Mucosa of descending colon (tissue), 3 donors: ENCODE measurements at regions not wholly inside any gene's neighbourhood (a gene's known extent, or its start where the extent isn't known, plus 50 kb on each side); places are given as distances from the start of the nearest gene placed in this dataset.

Experiments
- ATAC-seq: fragments of 200-7000 bp; cut with Tn5 transposase; one replicate; pipeline ENCODE4 v1.9.1; 2020; ENCODE audit warnings: mild to moderate bottlenecking, moderate library complexity
- DNase-seq, 3 donors: peaks; one replicate each; pipeline ENCODE4 v3.0.0-alpha.2; 2020
- H3K36me3 ChIP-seq: fragments of 200-600 bp; one replicate; pipeline ENCODE4 v1.8.0; 2021; ENCODE audit warnings: low read depth, mild to moderate bottlenecking
- H3K4me1 ChIP-seq: fragments of 200-600 bp; one replicate; pipeline ENCODE4 v1.8.0; 2021; ENCODE audit warnings: low read depth, mild to moderate bottlenecking
- H3K4me3 ChIP-seq: fragments of 200-600 bp; one replicate; pipeline ENCODE4 v1.8.0; 2021; ENCODE audit warnings: mild to moderate bottlenecking
- H3K9me3 ChIP-seq: fragments of 200-600 bp; one replicate; pipeline ENCODE4 v1.8.0; 2021; ENCODE audit warnings: mild to moderate bottlenecking
- intact Hi-C, 2 donors: fragments of 100-400 bp; cut with DNase I in 1 of 2; cut with micrococcal nuclease in 1 of 2; formaldehyde crosslinking; loops; one replicate each; pipeline versions ENCODE4 v1.11.0 to v1.11.1; 2022; cut with DNase I, micrococcal nuclease
- TF ChIP-seq, protein P1 (sequence below): fragments of 200-600 bp; IDR thresholded peaks from one replicate; pipeline ENCODE4 v1.8.0; 2022; ENCODE audit warnings: antibody characterized with exemption, mild to moderate bottlenecking
- donor health status: DM: no; HTN: no; CAD: no; lungs with moderate emphysema.
- donor health status: DM: no; HTN: no; CAD: no.
- donor health status: DM: no; HTN: yes; CAD: no.

DNA sequence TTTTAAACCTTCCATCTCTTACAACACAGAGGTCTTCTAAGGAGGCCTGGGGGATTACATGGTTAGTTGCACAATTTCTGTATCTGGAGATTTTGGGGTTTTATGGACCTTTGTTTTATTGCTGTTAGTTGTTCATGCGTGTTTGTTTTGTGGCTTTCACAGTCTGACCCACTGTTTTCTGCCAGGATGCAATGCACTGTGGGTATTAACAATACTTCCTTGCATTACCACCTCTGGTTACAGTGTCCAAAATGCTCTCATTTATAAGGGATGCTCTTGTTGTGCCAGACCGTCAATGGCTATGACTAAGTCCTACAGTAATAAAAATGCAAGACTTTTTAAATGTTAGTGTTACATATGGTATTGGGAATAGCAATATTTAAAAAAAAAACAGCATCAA, 730.2 kb downstream of the KCTD8 start:
- ATAC-seq (no peak), DNase-seq (no peak)
- TF ChIP-seq, protein P1, sequence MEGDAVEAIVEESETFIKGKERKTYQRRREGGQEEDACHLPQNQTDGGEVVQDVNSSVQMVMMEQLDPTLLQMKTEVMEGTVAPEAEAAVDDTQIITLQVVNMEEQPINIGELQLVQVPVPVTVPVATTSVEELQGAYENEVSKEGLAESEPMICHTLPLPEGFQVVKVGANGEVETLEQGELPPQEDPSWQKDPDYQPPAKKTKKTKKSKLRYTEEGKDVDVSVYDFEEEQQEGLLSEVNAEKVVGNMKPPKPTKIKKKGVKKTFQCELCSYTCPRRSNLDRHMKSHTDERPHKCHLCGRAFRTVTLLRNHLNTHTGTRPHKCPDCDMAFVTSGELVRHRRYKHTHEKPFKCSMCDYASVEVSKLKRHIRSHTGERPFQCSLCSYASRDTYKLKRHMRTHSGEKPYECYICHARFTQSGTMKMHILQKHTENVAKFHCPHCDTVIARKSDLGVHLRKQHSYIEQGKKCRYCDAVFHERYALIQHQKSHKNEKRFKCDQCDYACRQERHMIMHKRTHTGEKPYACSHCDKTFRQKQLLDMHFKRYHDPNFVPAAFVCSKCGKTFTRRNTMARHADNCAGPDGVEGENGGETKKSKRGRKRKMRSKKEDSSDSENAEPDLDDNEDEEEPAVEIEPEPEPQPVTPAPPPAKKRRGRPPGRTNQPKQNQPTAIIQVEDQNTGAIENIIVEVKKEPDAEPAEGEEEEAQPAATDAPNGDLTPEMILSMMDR: no peak
- Histone ChIP-seq H3K4me3 (no peak overlapping the region), H3K9me3 (peaks cover 18% of the 10 kb centered on the region), H3K4me1 (no peaks in the 10 kb centered on the region), H3K36me3 (no peaks in the 10 kb centered on the region)
- intact Hi-C loops: no loop called here

DNA sequence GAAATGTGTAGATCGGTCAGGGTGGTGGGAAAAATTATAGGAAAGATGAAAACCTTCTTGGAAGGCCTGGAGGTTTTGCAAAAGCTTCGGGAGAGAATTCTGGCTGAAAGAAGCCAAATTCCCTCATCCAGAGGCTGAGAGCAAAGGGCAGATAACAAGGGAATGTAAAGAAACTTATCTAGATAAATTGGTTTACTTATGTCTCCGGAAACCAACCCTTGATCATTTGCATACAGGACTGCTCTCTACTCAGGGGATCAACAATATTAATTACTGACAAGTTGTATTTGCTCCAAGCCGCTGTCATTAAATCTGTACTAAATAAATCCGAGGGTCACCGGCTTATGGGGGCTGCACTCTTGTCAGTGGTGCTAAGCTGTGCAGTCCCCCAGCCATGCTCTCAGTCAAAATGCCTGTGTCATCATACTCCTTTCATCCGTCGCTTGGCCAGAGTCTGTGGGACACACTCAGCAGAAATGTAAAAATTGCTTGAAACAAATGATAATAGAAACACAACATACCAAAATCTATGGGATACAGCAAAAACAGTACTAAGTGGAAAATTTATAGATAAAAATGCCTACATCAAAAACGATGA, 715.7 kb downstream of the KCTD8 start:
- H3K4me3 ChIP-seq: no peak overlapping the region
- peaks cover 29% of the 10 kb centered on the region for H3K9me3 ChIP-seq
- no peaks in the 10 kb centered on the region for H3K4me1 ChIP-seq
- TF ChIP-seq, protein P1: no peak
- intact Hi-C loops: no loop called here
- DNase-seq: no peak
- no peaks in the 10 kb centered on the region for H3K36me3 ChIP-seq
- ATAC-seq: no peak

DNA sequence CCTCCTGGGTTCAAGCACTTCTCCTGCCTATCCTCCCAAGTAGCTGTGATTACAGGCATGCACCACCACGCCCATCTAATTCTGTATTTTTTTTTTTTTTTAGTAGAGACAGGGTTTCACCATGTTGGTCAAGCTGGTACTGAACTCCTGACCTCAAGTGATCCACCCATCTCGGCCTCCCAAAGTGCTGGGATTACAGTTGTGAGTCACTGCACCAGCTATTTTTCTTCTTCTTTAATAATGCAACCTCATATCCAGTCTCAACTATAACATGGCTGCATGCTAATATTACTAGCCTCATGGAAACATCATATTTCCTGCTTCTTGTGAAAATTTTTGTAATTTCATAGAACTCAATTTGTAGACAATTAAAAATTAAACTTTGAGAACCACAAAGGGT, 706.5 kb downstream of the KCTD8 start:
- ATAC-seq: no peak
- no peak for DNase-seq
- no peaks in the 10 kb centered on the region for H3K36me3 ChIP-seq
- intact Hi-C loops: no loop called here
- TF ChIP-seq, protein P1: no peak
- no peak overlapping the region for H3K4me3 ChIP-seq
- H3K4me1 ChIP-seq: no peaks in the 10 kb centered on the region
- H3K9me3 ChIP-seq: peaks cover 10% of the 10 kb centered on the region

DNA sequence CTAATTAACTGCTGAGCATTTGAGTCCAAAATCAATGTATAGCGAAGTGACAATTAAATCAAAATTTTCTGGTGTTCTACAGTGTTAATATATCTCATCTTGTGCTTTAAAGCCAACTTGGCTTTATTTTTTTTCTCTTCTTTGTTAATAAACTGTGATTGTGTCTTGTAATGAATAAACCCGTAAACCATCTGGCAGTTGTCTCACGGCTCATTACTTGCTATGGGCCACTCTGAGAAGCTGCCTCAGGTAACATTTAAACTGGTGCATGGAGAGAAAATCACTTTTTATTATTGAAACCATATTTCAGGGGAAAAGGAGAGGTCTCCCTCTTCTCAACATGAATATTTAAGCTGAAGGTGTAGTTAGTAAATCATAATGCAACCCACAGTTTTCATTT, 694.0 kb downstream of the KCTD8 start:
- ATAC-seq (no peak), DNase-seq (no peak)
- intact Hi-C loops: no loop called here
- TF ChIP-seq, protein P1: no peak
- H3K9me3 ChIP-seq: peaks cover 2% of the 10 kb centered on the region
- no peaks in the 10 kb centered on the region for H3K36me3 ChIP-seq
- H3K4me1 ChIP-seq: no peaks in the 10 kb centered on the region
- H3K4me3 ChIP-seq: no peak overlapping the region

DNA sequence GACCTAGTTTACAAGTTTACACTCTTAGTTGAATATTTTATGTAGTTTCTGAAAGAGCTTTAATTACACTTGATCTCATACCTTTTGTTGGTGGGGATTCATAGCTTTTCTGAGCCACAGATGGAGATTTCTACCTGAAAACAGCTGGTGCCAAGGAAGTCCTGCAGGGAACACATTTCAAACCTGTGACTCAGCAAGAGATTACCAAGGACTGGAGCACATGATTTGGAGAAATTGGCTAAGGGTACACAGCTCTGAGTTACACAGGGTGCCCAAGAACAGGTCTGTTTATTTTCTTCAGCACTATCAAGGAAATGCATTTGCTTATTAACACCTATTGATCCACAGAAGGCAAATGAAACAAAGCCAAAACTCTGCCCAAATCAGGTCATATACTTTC, 691.5 kb downstream of the KCTD8 start:
- intact Hi-C loops: no loop called here
- ATAC-seq: no peak
- no peaks in the 10 kb centered on the region for H3K36me3 ChIP-seq
- peaks cover 8% of the 10 kb centered on the region for H3K9me3 ChIP-seq
- H3K4me1 ChIP-seq: no peaks in the 10 kb centered on the region
- no peak for DNase-seq
- H3K4me3 ChIP-seq: no peak overlapping the region
- TF ChIP-seq, protein P1: no peak

DNA sequence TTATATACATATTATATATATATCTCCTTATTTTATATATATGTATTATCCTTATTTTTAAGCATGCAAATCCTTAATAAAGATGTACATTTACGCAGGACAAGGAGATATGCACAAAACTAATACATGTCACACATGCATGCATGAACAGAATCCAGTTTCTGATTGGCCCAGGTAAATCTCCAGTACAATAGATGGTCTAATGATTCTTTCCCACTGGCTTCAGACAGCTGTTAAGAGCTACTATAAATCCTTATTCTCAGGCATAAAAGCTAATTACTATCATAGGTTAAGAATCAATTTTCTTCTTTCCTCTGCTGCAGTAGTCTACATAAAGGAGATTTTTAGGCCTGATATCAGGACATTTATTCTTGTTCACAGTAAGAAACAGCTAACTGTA, 689.8 kb downstream of the KCTD8 start:
- H3K9me3 ChIP-seq: peaks cover 8% of the 10 kb centered on the region
- no peaks in the 10 kb centered on the region for H3K4me1 ChIP-seq
- no peak overlapping the region for H3K4me3 ChIP-seq
- no peak for ATAC-seq
- TF ChIP-seq, protein P1: no peak
- intact Hi-C loops: no loop called here
- H3K36me3 ChIP-seq: no peaks in the 10 kb centered on the region
- no peak for DNase-seq
